ENCODE measurements at regions not wholly inside any gene's neighbourhood (a gene's known extent, or its start where the extent isn't known, plus 50 kb on each side); places are given as distances from the start of the nearest gene placed in this dataset.

DNA sequence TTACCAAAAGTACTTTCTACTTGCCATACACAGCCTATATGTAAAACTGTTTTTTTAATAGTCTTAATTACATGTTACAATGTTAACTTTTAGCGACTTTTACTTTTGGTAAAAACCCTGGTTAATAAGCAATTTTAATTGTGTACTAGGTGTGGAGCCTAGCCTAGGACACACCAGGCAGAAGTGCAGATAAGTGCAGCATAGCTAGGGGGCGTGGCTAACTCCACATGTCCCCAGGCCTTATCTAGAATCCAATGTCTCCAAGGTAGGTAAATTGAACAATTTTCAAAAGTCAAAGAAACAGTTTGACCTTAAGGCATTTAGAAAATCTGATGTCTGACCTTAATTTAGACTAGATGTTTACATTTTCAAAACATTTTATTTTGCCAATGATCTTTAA is 858.7 kb downstream of the CCSER2 start:
- Histone ChIP-seq H3K27me3 (ENCODE audit: insufficient read depth, low read length, poor library complexity, severe bottlenecking) (no peaks in the 10 kb centered on the region), H3K9me2 (replicated peaks; ENCODE audit: low read depth, low read length) (no peaks in the 10 kb centered on the region), H3K4me2 (ENCODE audit: low read depth, low read length, poor library complexity, severe bottlenecking) (no peak overlapping the region), H3K4me3 (ENCODE audit: low read length, poor library complexity, severe bottlenecking) (no peak overlapping the region), H3K4me1 (ENCODE audit: insufficient read depth, low read length, poor library complexity, severe bottlenecking) (no peaks in the 10 kb centered on the region), H3F3A (ENCODE audit: low read depth) (no peaks in the 10 kb centered on the region), H3K79me2 (ENCODE audit: insufficient read depth, low read length) (no peaks in the 10 kb centered on the region), H3K9me3 (ENCODE audit: insufficient read depth, low read depth, low read length) (no peaks in the 10 kb centered on the region), H3K36me3 (ENCODE audit: insufficient read depth, low read length) (no peaks in the 10 kb centered on the region), H3K9ac (ENCODE audit: low read depth, low read length, poor library complexity, severe bottlenecking) (no peak overlapping the region), H4K20me1 (ENCODE audit: insufficient read depth, low read length, poor library complexity, severe bottlenecking) (no peaks in the 10 kb centered on the region), H2AFZ (ENCODE audit: low read length) (no peak overlapping the region)
- TF ChIP-seq, protein P1, sequence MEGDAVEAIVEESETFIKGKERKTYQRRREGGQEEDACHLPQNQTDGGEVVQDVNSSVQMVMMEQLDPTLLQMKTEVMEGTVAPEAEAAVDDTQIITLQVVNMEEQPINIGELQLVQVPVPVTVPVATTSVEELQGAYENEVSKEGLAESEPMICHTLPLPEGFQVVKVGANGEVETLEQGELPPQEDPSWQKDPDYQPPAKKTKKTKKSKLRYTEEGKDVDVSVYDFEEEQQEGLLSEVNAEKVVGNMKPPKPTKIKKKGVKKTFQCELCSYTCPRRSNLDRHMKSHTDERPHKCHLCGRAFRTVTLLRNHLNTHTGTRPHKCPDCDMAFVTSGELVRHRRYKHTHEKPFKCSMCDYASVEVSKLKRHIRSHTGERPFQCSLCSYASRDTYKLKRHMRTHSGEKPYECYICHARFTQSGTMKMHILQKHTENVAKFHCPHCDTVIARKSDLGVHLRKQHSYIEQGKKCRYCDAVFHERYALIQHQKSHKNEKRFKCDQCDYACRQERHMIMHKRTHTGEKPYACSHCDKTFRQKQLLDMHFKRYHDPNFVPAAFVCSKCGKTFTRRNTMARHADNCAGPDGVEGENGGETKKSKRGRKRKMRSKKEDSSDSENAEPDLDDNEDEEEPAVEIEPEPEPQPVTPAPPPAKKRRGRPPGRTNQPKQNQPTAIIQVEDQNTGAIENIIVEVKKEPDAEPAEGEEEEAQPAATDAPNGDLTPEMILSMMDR (conservative IDR thresholded peaks at IDR 0.05; ENCODE audit: low read length) = no peak
- TF ChIP-seq EZH2phosphoT487 (IDR thresholded peaks at IDR 0.05; ENCODE audit: borderline replicate concordance) = no peak

DNA sequence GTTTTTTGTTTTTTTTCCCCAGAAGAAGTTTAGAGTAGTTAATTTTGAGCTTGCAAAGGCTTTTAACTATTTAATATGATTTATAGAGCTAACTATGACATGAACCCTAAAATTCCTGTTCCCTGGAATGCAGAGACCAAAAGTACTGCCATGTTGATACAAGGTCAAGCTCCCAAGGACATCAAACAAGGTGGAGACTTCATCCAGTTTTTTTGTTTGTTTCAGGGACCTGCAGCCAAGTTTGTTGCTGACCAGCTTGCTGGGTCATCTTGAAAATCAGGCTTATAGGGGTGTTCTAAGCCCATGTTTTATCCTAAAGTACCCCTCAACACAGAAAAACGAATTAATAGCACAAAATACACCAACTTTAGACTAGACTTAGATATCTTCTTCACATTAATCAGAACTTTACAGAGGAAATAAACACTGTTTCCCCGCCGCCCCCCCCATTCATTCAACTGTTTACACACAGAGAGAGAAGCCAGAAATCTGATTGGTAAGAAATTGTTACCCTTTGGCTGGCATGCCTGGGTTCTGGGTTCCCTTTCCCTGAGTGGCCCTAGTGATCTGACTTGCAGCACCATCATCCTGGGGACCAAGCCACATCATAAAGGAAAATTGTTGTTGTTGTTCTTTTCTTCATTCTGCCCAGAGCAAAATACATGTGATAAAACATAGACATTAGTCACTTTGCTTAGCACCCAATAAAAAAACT is 860.5 kb downstream of the CCSER2 start:
- Histone ChIP-seq H2AFZ (ENCODE audit: low read length) (no peak overlapping the region), H3K4me3 (ENCODE audit: low read length, poor library complexity, severe bottlenecking) (no peak overlapping the region), H4K20me1 (ENCODE audit: insufficient read depth, low read length, poor library complexity, severe bottlenecking) (no peaks in the 10 kb centered on the region), H3K36me3 (ENCODE audit: insufficient read depth, low read length) (no peaks in the 10 kb centered on the region), H3K9me2 (replicated peaks; ENCODE audit: low read depth, low read length) (no peaks in the 10 kb centered on the region), H3K9ac (ENCODE audit: low read depth, low read length, poor library complexity, severe bottlenecking) (no peak overlapping the region), H3F3A (ENCODE audit: low read depth) (no peaks in the 10 kb centered on the region), H3K4me1 (ENCODE audit: insufficient read depth, low read length, poor library complexity, severe bottlenecking) (no peaks in the 10 kb centered on the region), H3K9me3 (ENCODE audit: insufficient read depth, low read depth, low read length) (no peaks in the 10 kb centered on the region), H3K79me2 (ENCODE audit: insufficient read depth, low read length) (no peaks in the 10 kb centered on the region), H3K27me3 (ENCODE audit: insufficient read depth, low read length, poor library complexity, severe bottlenecking) (no peaks in the 10 kb centered on the region), H3K4me2 (ENCODE audit: low read depth, low read length, poor library complexity, severe bottlenecking) (no peak overlapping the region)
- no peak for TF ChIP-seq EZH2phosphoT487 (IDR thresholded peaks at IDR 0.05; ENCODE audit: borderline replicate concordance)
- TF ChIP-seq, protein P1 (conservative IDR thresholded peaks at IDR 0.05; ENCODE audit: low read length) = no peak

DNA sequence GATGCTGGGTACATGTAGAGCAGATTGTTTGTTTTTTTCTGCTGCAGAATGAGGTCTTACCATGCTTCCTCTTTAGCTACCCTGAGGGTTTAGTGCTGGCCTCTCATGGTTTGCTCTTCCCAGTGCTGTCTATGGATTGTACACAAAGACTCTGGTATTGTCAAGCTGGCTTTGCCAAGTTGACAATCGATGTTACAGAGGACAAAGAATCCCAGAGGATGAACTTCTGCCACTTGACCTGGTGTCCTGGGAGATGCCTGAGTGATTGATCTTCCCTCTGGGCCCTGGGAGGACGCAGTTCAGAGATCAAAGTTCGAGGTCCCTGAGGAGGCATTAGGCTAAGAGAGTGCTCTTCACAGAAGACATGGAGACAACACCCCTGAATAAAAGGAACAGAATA is 865.4 kb downstream of the CCSER2 start:
- H2AFZ ChIP-seq (ENCODE audit: low read length) = no peak overlapping the region
- TF ChIP-seq, protein P1 (conservative IDR thresholded peaks at IDR 0.05; ENCODE audit: low read length) = no peak
- no peak for TF ChIP-seq EZH2phosphoT487 (IDR thresholded peaks at IDR 0.05; ENCODE audit: borderline replicate concordance)
- H3K4me3 ChIP-seq (ENCODE audit: low read length, poor library complexity, severe bottlenecking) = no peak overlapping the region
- H4K20me1 ChIP-seq (ENCODE audit: insufficient read depth, low read length, poor library complexity, severe bottlenecking) = no peaks in the 10 kb centered on the region
- H3K9me3 ChIP-seq (ENCODE audit: insufficient read depth, low read depth, low read length) = no peaks in the 10 kb centered on the region
- no peaks in the 10 kb centered on the region for H3K36me3 ChIP-seq (ENCODE audit: insufficient read depth, low read length)
- H3K79me2 ChIP-seq (ENCODE audit: insufficient read depth, low read length) = no peaks in the 10 kb centered on the region
- H3F3A ChIP-seq (ENCODE audit: low read depth) = no peaks in the 10 kb centered on the region
- H3K4me1 ChIP-seq (ENCODE audit: insufficient read depth, low read length, poor library complexity, severe bottlenecking) = no peaks in the 10 kb centered on the region
- no peaks in the 10 kb centered on the region for H3K9me2 ChIP-seq (replicated peaks; ENCODE audit: low read depth, low read length)
- H3K27me3 ChIP-seq (ENCODE audit: insufficient read depth, low read length, poor library complexity, severe bottlenecking) = no peaks in the 10 kb centered on the region
- no peak overlapping the region for H3K4me2 ChIP-seq (ENCODE audit: low read depth, low read length, poor library complexity, severe bottlenecking)
- no peak overlapping the region for H3K9ac ChIP-seq (ENCODE audit: low read depth, low read length, poor library complexity, severe bottlenecking)

Data from Loucy (cell line).